GM18519 (cell line): ENCODE measurements at regions not wholly inside any gene's neighbourhood (a gene's known extent, or its start where the extent isn't known, plus 50 kb on each side); places are given as distances from the start of the nearest gene placed in this dataset.

Experiments
- ATAC-seq: cut with Tn5 transposase; IDR thresholded peaks from one replicate; pipeline ENCODE4 v1.9.1; 2021; ENCODE audit warnings: mild to moderate bottlenecking, moderate library complexity; ENCODE audit not compliant: unreplicated experiment, low FRiP score

GRCh38 chr20:57009775-57010174 lies 256.7 kb downstream of the BMP7 start:
- ATAC-seq: no peak

- no peak for ATAC-seq
These were observed 253.8 kb downstream of the BMP7 start for GRCh38 chr20:57012691-57013090.

- no peak for ATAC-seq
These were observed 253.2 kb downstream of the BMP7 start for GRCh38 chr20:57013217-57013616.

- no peak for ATAC-seq
These were observed 252.7 kb downstream of the BMP7 start for GRCh38 chr20:57013741-57014140.

- no peak for ATAC-seq
These were observed 246.1 kb downstream of the BMP7 start for GRCh38 chr20:57020364-57020763.

- no peak for ATAC-seq
These were observed 244.1 kb downstream of the BMP7 start for GRCh38 chr20:57022306-57022705.

- no peak for ATAC-seq
These were observed 243.4 kb downstream of the BMP7 start for GRCh38 chr20:57023007-57023406.

- no peak for ATAC-seq
These were observed 242.4 kb downstream of the BMP7 start for GRCh38 chr20:57023997-57024396.

- no peak for ATAC-seq
These were observed 241.6 kb downstream of the BMP7 start for GRCh38 chr20:57024849-57025248.

- no peak for ATAC-seq
These were observed 241.2 kb downstream of the BMP7 start for GRCh38 chr20:57025261-57025660.

GRCh38 chr20:57025666-57026224 lies 240.7 kb downstream of the BMP7 start:
- no peak for ATAC-seq

- no peak for ATAC-seq
These were observed 238.7 kb downstream of the BMP7 start for GRCh38 chr20:57027777-57028176.

- ATAC-seq: no peak
These were observed 235.5 kb downstream of the BMP7 start for GRCh38 chr20:57030611-57031600.

GRCh38 chr20:57031867-57032355 lies 234.5 kb downstream of the BMP7 start:
- ATAC-seq: no peak

- no peak for ATAC-seq
These were observed 233.6 kb downstream of the BMP7 start for GRCh38 chr20:57032847-57033246.

GRCh38 chr20:57034001-57034400 lies 232.4 kb downstream of the BMP7 start:
- ATAC-seq: no peak

- ATAC-seq: no peak
These were observed 228.8 kb downstream of the BMP7 start for GRCh38 chr20:57037689-57038088.

- no peak for ATAC-seq
These were observed 227.6 kb downstream of the BMP7 start for GRCh38 chr20:57038608-57039440.

- no peak for ATAC-seq
These were observed 226.0 kb downstream of the BMP7 start for GRCh38 chr20:57040466-57040865.

- no peak for ATAC-seq
These were observed 225.5 kb downstream of the BMP7 start for GRCh38 chr20:57040924-57041323.

- no peak for ATAC-seq
These were observed 223.3 kb downstream of the BMP7 start for GRCh38 chr20:57043091-57043490.
